SK-N-SH (cell line): ENCODE measurements at regions not wholly inside any gene's neighbourhood (a gene's known extent, or its start where the extent isn't known, plus 50 kb on each side); places are given as distances from the start of the nearest gene placed in this dataset.

ENCODE experiments used
- CTCF ChIA-PET: fragments of 300-600, 350-600 bp; formaldehyde crosslinking; extraction: SDS; loops from one replicate; lab custom pipeline; 2021; lab: Yijun Ruan, JAX
- POLR2A ChIA-PET: fragments of 350-600 bp; sonication (Branson Sonifier 250); formaldehyde crosslinking; extraction: SDS; loops from one replicate; lab custom pipeline; 2020; ENCODE audit warnings: antibody characterized with exemption, inconsistent platforms; lab: Yijun Ruan, JAX
- DNase-seq: peaks from one replicate; pipeline ENCODE4 v3.0.0; 2012
- H2AFZ ChIP-seq: fragments of 200-600 bp; sonication (generic); 2 replicates; pipeline ENCODE4 v1.8.1; 2016; ENCODE audit warnings: antibody characterized with exemption, mild to moderate bottlenecking, low read depth
- H3F3A ChIP-seq: fragments of 200-600 bp; sonication (generic); replicated peaks from 2 replicates; pipeline ENCODE3; 2016; ENCODE audit warnings: antibody characterized with exemption, mild to moderate bottlenecking; ENCODE audit not compliant: insufficient read depth
- H3K27ac ChIP-seq, 2 experiments: fragments of 200-500 bp in 1 of 2; fragments of 200-600 bp in 1 of 2; sonication (Bioruptor generic) in 1 of 2; sonication (generic), shearing (Covaris generic) in 1 of 2; 2 replicates each; pipeline versions ENCODE4 v1.5.1 to v1.6.1; 2014 to 2016; ENCODE audit warnings: low read depth in 2 of 2, inconsistent platforms in 1 of 2, low read length in 1 of 2, mild to moderate bottlenecking in 1 of 2, mixed read lengths in 1 of 2
- H3K27me3 ChIP-seq: fragments of 200-600 bp; sonication (generic), shearing (Covaris generic); 2 replicates; pipeline ENCODE4 v1.6.1; 2016; ENCODE audit warnings: mixed run types; ENCODE audit not compliant: insufficient read depth
- H3K36me3 ChIP-seq, 2 experiments: fragments of 200-500 bp in 1 of 2; fragments of 200-600 bp in 1 of 2; sonication (Bioruptor generic) in 1 of 2; sonication (generic) in 1 of 2; replicated peaks in 1 of 2; 2 replicates each; pipeline versions ENCODE3 to v1.5.1; 2014 to 2016; ENCODE audit warnings: low read length in 1 of 2, mild to moderate bottlenecking in 1 of 2; ENCODE audit not compliant: insufficient read depth in 2 of 2, control insufficient read depth in 1 of 2
- H3K4me1 ChIP-seq, 2 experiments: fragments of 200-500 bp in 1 of 2; fragments of 200-600 bp in 1 of 2; sonication (Bioruptor generic) in 1 of 2; sonication (generic), shearing (Covaris generic) in 1 of 2; 2 replicates each; pipeline versions ENCODE4 v1.5.1 to v1.6.1; 2014 to 2016; ENCODE audit warnings: low read depth in 1 of 2, low read length in 1 of 2, mixed run types in 1 of 2; ENCODE audit not compliant: insufficient read depth in 2 of 2, control insufficient read depth in 1 of 2
- H3K4me2 ChIP-seq: fragments of 200-600 bp; sonication (generic), shearing (Covaris generic); 2 replicates; pipeline ENCODE4 v1.6.1; 2017; ENCODE audit warnings: mixed run types
- H3K4me3 ChIP-seq, 2 experiments: fragments of 200-500 bp in 1 of 2; fragments of 200-600 bp in 1 of 2; sonication (Bioruptor generic) in 1 of 2; sonication (generic), shearing (Covaris generic) in 1 of 2; 2 replicates each; pipeline versions ENCODE4 v1.5.1 to v1.8.1; 2014 to 2016; ENCODE audit warnings: low read depth in 2 of 2, inconsistent platforms in 1 of 2, low read length in 1 of 2, mild to moderate bottlenecking in 1 of 2, mixed read lengths in 1 of 2, moderate library complexity in 1 of 2
- H3K79me2 ChIP-seq: fragments of 200-600 bp; sonication (generic); 2 replicates; pipeline ENCODE4 v1.8.1; 2017; ENCODE audit warnings: mild to moderate bottlenecking; ENCODE audit not compliant: insufficient read depth
- H3K9ac ChIP-seq: fragments of 200-600 bp; sonication (generic); 2 replicates; pipeline ENCODE4 v1.6.1; 2017; ENCODE audit warnings: mixed run types
- H3K9me2 ChIP-seq: fragments of 200-600 bp; sonication (generic); 2 replicates; pipeline ENCODE4 v1.6.1; 2017; ENCODE audit warnings: mixed run types
- H3K9me3 ChIP-seq: fragments of 200-600 bp; sonication (generic); 2 replicates; pipeline ENCODE4 v1.6.1; 2017; ENCODE audit warnings: mixed run types, mild to moderate bottlenecking, moderate library complexity
- H4K20me1 ChIP-seq: fragments of 200-600 bp; sonication (generic); 2 replicates; pipeline ENCODE4 v1.6.1; 2017; ENCODE audit warnings: mild to moderate bottlenecking, mixed run types; ENCODE audit not compliant: insufficient read depth
- EZH2phosphoT487 ChIP-seq: fragments of 200-600 bp; sonication (generic); IDR thresholded peaks from 2 replicates; pipeline ENCODE4 v1.6.1; 2017; ENCODE audit warnings: low read depth, mixed run types, mild to moderate bottlenecking, antibody characterized with exemption, moderate library complexity, borderline replicate concordance
- NFIC ChIP-seq: IDR thresholded peaks from 2 replicates; pipeline ENCODE4 v1.4.0; 2012; ENCODE audit warnings: borderline replicate concordance
- PBX3 ChIP-seq: IDR thresholded peaks from 2 replicates; pipeline ENCODE4; 2012
- POLR2AphosphoS5 ChIP-seq: IDR thresholded peaks from 2 replicates; pipeline ENCODE4 v1.6.1; 2012; ENCODE audit warnings: low read depth, low read length
- TEAD4 ChIP-seq: IDR thresholded peaks from 2 replicates; pipeline ENCODE4 v1.4.0; 2012; ENCODE audit warnings: mild to moderate bottlenecking, borderline replicate concordance; ENCODE audit not compliant: insufficient read depth
- USF2 ChIP-seq: fragments of 150-350 bp; IDR thresholded peaks from 2 replicates; pipeline ENCODE4 v1.6.1; 2017; ENCODE audit warnings: antibody characterized with exemption, low read length, low read depth, borderline replicate concordance
- YY1 ChIP-seq: IDR thresholded peaks from 2 replicates; pipeline ENCODE4 v1.4.0; 2012; ENCODE audit warnings: low read depth, mild to moderate bottlenecking
- WGBS: methylation state at CpG from one replicate; pipeline ENCODE4 v1.1.6; 2017; ENCODE audit warnings: low lambda C conversion rate; 5-methylcytosine and 5-hydroxymethylcytosine counted together
- TF ChIP-seq, protein P1 (sequence below): fragments of 200-600 bp; sonication (generic); IDR thresholded peaks from 2 replicates; pipeline ENCODE4 v1.6.1; 2017; ENCODE audit warnings: antibody characterized with exemption, mild to moderate bottlenecking, moderate library complexity

DNA sequence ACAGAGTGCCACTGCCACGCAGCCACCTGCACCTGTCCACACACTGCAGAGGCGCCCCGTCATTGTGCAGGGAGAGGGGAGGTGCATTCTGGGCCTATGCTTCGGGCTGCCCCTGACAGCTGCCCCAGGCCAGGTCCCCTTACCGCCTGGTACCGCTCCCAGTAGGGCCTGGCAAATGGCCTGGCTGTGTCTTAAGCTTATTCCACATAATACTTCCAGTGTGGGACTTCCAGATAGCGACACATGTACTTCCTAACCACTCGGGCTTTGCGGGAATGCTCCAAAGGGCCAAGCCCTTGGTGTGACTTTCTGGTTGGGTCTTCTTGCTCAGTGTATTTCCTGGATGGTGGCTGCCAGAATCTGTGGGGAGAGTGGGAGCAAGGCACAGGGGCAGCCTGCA lies 254.3 kb upstream of the CHRNA7 start:
- H3F3A ChIP-seq, result no peaks in the 10 kb centered on the region
- peaks cover 0 to 5% of the 10 kb centered on the region in 2 experiments; a peak in 1 of 4 replicates for H3K4me1 ChIP-seq
- no peaks in the 10 kb centered on the region for H3K36me3 ChIP-seq
- H2AFZ ChIP-seq, result no peak overlapping the region
- no peak for DNase-seq
- H3K4me3 ChIP-seq, result no peak overlapping the region
- H3K79me2 ChIP-seq, result no peaks in the 10 kb centered on the region
- H3K9me2 ChIP-seq, result no peaks in the 10 kb centered on the region
- TF ChIP-seq EZH2phosphoT487, result no peak
- no peak for TF ChIP-seq PBX3
- no peak overlapping the region for H3K9ac ChIP-seq
- no peaks in the 10 kb centered on the region for H4K20me1 ChIP-seq
- POLR2A ChIA-PET, result no interaction called here
- CTCF ChIA-PET, result no interaction called here
- H3K27me3 ChIP-seq, result no peaks in the 10 kb centered on the region
- H3K27ac ChIP-seq, result no peak overlapping the region
- no peaks in the 10 kb centered on the region for H3K9me3 ChIP-seq
- WGBS, result 50% methylated on average over 7 of the region's 9 CpGs
- no peak overlapping the region for H3K4me2 ChIP-seq

GRCh38 chr15:31781261-31781660 lies 249.1 kb upstream of the CHRNA7 start:
- POLR2A ChIA-PET, result no interaction called here
- no peaks in the 10 kb centered on the region for H3K79me2 ChIP-seq
- WGBS, result 22% methylated on average over 2 of the region's 2 CpGs
- H4K20me1 ChIP-seq, result no peaks in the 10 kb centered on the region
- CTCF ChIA-PET, result no interaction called here
- peaks cover 0 to 5% of the 10 kb centered on the region in 2 experiments; a peak in 1 of 4 replicates for H3K4me1 ChIP-seq
- TF ChIP-seq TEAD4 (no peak), POLR2AphosphoS5 (no peak), YY1 (no peak), USF2 (no peak), NFIC (no peak)
- H3K27me3 ChIP-seq, result no peaks in the 10 kb centered on the region
- H2AFZ ChIP-seq, result no peak overlapping the region
- H3K4me2 ChIP-seq, result no peak overlapping the region
- no peaks in the 10 kb centered on the region for H3K36me3 ChIP-seq
- no peaks in the 10 kb centered on the region for H3K9me2 ChIP-seq
- no peak for DNase-seq
- no peaks in the 10 kb centered on the region for H3F3A ChIP-seq
- no peaks in the 10 kb centered on the region for H3K9me3 ChIP-seq
- no peak overlapping the region for H3K9ac ChIP-seq
- H3K4me3 ChIP-seq, result no peak overlapping the region
- H3K27ac ChIP-seq, result no peak overlapping the region

GRCh38 chr15:31782016-31782783 lies 248.1 kb upstream of the CHRNA7 start:
- CTCF ChIA-PET, result no interaction called here
- 42% methylated on average over 9 of the region's 9 CpGs for WGBS

More at GRCh38 chr15:31782016-31782783, 248.1 kb upstream of the CHRNA7 start:
- no peak overlapping the region for H3K9ac ChIP-seq
- no peak for DNase-seq
- no peak overlapping the region for H2AFZ ChIP-seq
- no peak overlapping the region for H3K4me3 ChIP-seq
- no peak overlapping the region for H3K4me2 ChIP-seq
- H3K79me2 ChIP-seq, result no peaks in the 10 kb centered on the region
- H3K27ac ChIP-seq, result no peak overlapping the region
- H3K27me3 ChIP-seq, result no peaks in the 10 kb centered on the region
- no peaks in the 10 kb centered on the region for H3K36me3 ChIP-seq
- no peaks in the 10 kb centered on the region for H4K20me1 ChIP-seq
- peaks cover 0 to 5% of the 10 kb centered on the region in 2 experiments; a peak in 1 of 4 replicates for H3K4me1 ChIP-seq
- no peaks in the 10 kb centered on the region for H3F3A ChIP-seq
- POLR2A ChIA-PET, result no interaction called here
- H3K9me3 ChIP-seq, result no peaks in the 10 kb centered on the region
- no peaks in the 10 kb centered on the region for H3K9me2 ChIP-seq
- TF ChIP-seq, protein P1, sequence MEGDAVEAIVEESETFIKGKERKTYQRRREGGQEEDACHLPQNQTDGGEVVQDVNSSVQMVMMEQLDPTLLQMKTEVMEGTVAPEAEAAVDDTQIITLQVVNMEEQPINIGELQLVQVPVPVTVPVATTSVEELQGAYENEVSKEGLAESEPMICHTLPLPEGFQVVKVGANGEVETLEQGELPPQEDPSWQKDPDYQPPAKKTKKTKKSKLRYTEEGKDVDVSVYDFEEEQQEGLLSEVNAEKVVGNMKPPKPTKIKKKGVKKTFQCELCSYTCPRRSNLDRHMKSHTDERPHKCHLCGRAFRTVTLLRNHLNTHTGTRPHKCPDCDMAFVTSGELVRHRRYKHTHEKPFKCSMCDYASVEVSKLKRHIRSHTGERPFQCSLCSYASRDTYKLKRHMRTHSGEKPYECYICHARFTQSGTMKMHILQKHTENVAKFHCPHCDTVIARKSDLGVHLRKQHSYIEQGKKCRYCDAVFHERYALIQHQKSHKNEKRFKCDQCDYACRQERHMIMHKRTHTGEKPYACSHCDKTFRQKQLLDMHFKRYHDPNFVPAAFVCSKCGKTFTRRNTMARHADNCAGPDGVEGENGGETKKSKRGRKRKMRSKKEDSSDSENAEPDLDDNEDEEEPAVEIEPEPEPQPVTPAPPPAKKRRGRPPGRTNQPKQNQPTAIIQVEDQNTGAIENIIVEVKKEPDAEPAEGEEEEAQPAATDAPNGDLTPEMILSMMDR, result no peak
